NT2/D1 (cell line): ENCODE measurements at regions not wholly inside any gene's neighbourhood (a gene's known extent, or its start where the extent isn't known, plus 50 kb on each side); places are given as distances from the start of the nearest gene placed in this dataset.

Source experiments
- SUZ12 ChIP-seq: IDR thresholded peaks from 2 replicates; pipeline ENCODE4 v1.6.1; 2011; ENCODE audit not compliant: insufficient read length, insufficient read depth; ENCODE audit errors: extremely low read depth
- YY1 ChIP-seq: IDR thresholded peaks from 2 replicates; pipeline ENCODE4 v1.6.1; 2011; ENCODE audit not compliant: insufficient read length, insufficient read depth

DNA sequence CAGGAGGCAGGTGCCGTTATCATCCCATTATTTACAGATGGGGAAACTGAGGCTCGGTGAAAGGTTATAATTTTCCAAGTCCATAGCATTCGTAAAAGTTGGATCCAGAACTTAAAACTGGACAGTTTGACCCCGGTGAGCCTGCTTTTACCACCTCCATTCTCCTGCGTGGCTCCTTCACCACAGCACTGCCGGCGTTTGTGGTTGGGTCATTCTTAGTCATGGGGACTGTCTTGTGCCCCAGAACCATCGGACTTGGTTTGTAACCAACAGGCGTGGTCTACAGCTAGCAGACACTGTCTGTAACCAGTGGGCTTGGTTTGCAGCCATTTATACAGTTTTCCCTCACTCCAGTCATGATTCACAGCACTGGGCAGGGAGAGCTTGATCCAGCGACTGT lies 511.3 kb downstream of the NPHP4 start:
- TF ChIP-seq SUZ12 (no peak), YY1 (no peak)
